NCI-H1694 (cell line): ENCODE measurements at regions not wholly inside any gene's neighbourhood (a gene's known extent, or its start where the extent isn't known, plus 50 kb on each side); places are given as distances from the start of the nearest gene placed in this dataset.

Experiments
- DNase-seq: peaks from one replicate; lab custom pipeline; 2025; lab: John Stamatoyannopoulos, UW

GRCh38 chr2:20150110-20150706, 74.7 kb downstream of the SDC1 start:
- no peak for DNase-seq

- DNase-seq = no peak
Observed at GRCh38 chr2:20149703-20150030, 75.3 kb downstream of the SDC1 start.

- DNase-seq = no peak
Observed at GRCh38 chr2:20148923-20149702, 75.8 kb downstream of the SDC1 start.

DNA sequence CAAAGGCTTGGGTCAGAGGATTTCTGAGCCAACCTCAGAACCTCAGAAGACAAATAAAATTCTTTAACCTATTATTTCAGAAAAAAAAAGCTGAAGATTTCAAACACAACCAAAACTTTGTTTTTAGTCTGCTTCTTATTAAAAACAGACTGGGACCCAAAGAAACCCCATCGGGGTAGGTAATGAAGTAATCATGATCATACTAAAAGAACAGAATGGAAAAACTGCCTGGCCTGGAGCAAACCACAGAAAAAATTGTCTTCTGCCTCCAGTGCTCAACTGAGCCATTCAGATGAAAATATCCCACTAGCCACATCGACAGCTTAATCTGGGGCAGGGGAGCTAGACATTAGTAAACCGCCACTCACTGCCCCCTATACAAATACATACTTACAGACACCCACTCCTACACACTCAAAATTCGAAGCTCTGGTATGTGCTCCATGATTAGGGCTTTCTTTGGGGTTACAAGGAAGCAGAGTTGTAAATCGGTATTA, 76.5 kb downstream of the SDC1 start:
- no peak for DNase-seq

DNA sequence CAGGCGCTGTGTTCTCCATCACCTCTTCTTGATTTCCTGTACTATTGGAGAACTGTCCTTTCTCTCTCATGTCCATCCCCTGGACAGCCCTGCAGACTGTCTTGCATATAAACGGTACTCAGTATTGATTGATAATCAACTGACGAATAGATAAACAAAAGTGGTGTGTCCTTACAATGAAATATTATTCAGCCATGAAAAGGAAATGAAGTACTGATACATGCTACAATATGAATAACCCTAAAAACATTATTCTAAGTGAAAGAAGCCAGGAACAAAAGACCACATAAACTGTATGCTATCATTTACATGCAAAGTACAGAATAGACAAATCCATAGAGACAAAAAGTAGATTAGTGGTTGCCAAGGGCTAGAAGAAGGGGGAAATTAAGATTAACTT, 77.6 kb downstream of the SDC1 start:
- DNase-seq = no peak

DNA sequence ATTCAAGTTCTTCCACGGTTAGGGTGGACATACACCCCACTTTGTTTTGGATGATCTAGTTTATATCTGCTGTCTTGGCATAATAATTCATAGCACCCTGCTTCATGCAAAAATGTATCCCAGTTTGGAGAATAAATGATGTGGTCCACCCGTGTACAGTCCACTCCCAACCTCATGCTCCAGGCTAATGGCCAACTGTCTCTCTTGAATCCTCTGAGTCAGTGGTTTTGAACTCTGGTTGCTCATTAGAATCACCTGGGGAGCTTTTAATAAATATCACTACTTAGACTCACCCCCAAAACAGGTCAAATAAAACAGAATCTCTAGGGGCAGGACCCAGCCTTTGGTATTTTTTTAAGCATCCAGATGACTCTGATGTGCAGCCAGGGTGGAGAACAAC, 78.5 kb downstream of the SDC1 start:
- no peak for DNase-seq

DNA sequence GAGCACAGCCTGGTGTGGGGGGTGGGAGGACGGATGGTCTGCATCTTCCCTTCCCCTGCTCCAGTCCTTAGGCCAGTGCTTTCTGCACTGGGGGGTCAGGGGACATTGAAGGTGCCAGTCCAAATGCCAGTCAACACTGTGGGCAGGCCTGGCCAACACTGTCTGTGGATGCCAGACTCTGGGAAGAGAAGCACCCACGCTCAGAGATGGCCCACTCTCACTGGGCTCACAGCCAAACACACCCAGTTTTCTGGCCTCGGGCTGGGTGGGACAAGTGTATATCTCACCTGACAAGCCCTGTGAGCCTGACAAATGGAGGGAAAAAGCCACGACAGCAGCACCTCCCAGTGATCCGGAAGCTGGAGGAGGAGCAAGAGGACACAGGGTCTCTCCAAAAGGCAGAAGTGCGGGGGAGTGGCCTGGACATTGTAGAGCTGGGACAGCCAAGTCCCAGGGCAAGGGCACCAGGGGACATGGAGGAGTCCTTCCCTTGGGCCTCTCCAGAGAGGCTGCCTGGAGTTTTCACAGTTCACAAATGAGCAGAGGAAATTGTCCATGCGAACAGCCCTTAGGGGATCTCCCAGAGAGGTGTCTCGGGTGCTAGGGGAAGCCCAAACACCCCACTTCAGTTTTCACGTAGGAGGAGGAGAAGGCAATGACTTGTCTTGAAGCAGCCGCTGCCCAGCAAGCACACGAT, 79.3 kb downstream of the SDC1 start:
- DNase-seq = no peak

GRCh38 chr2:20144861-20145260, 80.1 kb downstream of the SDC1 start:
- DNase-seq = no peak

GRCh38 chr2:20144196-20144595, 80.7 kb downstream of the SDC1 start:
- no peak for DNase-seq

DNA sequence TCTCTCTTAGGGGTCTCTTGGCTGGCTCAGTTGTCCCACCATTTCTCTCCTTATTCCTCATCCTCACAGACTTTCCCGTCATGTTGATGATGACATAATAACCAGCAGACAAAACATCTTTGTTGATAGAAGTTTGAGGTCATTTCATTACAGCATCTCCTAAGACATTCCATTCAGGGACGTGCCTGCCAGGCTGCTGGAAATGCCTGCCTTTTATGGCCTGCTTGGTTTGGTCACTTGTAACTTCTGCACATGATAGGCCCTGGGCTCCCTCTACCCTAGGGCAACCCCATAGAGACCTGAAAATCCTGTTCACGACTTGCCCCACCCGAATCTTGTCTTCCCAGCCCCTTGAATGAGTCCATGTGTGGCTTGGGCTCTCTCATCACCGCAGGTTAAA, 81.7 kb downstream of the SDC1 start:
- no peak for DNase-seq

DNA sequence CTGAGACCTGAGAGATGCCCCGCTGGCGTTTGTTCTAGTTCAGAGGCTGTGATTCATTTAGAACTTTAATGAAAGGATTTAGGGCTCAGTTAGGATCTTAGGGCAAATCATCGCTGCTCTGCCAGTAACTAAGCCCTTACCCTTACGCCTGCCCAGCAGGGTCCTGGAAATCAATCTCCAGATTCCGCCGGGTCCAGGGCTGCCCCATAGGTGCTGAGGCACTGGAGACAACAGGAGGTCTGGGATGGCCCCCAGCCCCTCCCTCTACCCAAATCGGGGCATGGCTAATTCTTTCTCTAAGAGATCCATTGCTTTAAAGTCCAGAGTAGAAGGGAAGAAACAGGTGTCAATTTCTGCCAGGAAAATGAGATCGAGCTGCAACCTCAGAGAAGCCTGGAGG, 83.1 kb downstream of the SDC1 start:
- no peak for DNase-seq

GRCh38 chr2:20141056-20141762, 83.7 kb downstream of the SDC1 start:
- DNase-seq = no peak

DNA sequence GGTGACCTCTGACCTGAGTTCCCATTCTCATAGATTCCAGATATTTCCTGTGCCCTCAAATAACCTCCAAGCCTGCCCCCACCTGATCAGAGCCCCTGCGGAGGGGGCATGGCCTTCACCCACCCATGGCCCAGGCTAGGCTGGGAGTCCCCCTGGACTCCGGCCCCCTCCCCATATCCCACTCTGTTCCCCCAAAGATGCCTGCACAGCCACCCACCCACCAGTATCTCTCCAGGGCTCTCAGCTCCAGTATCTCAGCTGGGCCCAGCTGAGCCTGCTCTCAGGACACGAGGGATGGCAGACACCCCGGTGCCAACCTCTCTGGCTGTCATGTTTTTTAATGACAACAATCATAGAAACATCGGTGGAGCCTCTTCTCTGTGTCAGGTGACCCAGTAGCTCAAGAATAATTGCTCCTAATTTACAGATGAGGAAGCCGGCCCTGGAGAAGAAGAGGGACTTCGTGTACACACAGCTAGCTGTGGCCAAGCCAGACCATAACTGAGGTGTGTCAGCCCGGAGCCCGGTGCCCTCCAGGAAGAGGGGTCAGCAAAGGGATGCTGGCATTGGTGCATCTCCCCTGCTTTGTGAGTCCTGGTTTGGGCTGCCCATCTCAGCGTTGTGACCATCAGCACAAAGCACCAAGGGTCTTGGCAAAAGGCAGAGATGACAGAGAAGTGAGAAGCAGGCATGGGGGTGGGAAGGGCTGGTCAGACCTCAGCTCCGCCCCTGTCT, 84.4 kb downstream of the SDC1 start:
- no peak for DNase-seq

DNA sequence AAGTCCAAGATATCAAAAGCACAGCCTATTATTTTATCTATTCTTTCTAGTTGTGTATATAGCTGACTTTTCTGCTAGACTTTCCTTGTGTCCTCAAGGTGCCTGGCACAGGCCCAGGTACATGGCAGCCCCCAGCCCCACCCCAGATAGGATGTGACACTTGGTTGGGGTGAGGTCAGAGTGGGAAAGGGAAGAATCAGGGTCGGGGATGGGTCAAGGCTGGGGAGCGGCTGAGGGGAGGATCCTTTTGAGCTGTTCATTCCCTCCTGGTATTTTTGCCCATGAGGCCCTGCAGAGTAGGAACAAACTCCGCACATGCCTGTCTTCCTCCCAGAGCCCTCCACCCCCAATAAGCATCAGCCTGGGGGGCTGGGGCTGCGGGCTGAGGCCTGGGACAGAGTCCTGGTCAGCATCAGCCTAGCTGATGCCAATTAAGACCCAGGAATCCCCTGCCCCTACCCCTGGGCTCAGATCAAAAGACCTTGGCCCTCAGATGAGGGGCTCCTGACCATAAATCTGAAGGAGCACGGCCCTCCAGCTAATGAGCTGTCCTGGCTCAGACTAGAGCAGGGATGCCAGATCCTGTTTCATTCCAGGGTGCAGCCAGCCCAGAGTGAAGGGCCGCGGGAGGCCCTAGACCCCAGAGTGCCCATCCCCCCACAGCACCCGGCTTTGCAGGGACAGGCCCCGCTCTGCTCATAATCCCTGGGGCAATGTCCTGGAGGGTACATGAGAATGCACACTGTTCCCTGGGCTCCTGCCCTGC, 85.3 kb downstream of the SDC1 start:
- no peak for DNase-seq

DNA sequence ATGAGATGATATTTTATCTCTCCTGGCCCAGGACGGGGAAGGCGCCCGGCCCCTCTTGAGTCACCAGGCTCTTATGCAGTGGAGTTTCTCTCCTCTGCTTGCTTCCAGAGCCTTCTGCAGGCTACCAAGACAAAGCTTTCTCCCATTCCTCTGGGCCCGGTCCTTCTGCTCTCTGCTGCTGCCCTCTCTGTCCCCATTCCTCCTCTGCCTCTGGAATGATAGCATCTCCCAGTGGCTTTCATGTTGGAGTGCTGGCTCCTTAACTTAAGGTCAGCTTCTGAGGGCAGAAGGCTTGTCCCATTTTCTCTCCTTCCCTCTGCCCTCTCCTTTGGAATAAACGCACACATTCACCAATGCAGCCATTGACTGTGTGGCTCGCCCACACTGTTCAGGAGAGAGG, 86.2 kb downstream of the SDC1 start:
- no peak for DNase-seq

GRCh38 chr2:20137884-20138283, 86.5 kb upstream of the LAPTM4A start:
- no peak for DNase-seq

DNA sequence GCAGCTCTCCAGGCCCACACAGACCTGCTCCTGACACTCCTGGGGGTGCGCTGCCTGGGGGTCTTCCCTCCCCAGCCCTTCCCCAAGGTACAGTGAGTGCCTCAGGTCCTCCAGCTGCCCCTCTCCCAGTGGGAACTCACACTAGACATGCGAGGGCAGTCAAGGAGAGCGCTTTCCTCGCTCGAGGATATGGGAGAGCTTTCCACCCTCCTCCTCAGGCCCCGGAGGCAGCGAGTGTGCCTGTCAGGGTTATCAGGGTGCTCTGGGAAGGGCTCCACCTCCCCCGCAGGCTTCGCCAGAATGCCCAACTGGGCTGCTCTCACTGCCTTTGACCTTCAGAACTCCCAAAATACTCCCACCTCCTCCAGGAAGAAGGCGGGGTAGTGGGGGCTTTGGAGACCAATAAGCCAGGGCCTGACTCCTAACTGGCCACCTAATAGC, 85.7 kb upstream of the LAPTM4A start:
- no peak for DNase-seq

GRCh38 chr2:20136149-20136548, 84.7 kb upstream of the LAPTM4A start:
- DNase-seq = no peak

GRCh38 chr2:20135631-20136050, 84.2 kb upstream of the LAPTM4A start:
- peak; percentile 75 for DNase-seq

DNA sequence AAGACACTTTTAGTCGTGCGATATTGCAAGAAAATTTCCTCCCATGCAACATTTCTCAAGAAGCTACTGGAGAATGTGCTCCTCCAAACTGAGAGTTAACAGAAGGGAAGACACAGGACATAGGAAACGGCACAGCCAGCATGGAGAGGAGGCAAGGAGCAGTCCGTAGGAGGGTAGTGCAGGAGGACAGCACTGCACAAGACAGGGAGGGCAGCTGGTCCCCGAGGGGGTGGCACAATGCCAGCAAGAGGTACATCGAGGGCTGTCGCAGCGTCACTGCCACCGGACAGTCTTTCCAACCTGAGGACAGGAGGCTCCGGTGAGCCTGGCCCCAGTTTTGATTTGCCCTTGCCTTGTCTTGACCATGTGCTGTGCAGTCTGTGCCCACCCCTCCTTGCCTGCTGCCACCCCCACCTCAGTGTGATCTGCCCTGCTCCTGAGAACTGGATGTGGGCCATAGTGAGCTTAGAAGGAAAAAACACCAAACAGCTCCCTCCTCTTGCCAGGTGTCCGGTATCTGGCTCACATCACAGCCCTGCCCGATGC, 81.6 kb upstream of the LAPTM4A start:
- DNase-seq = no peak
